ENCODE measurements at regions not wholly inside any gene's neighbourhood (a gene's known extent, or its start where the extent isn't known, plus 50 kb on each side); places are given as distances from the start of the nearest gene placed in this dataset.

DNA sequence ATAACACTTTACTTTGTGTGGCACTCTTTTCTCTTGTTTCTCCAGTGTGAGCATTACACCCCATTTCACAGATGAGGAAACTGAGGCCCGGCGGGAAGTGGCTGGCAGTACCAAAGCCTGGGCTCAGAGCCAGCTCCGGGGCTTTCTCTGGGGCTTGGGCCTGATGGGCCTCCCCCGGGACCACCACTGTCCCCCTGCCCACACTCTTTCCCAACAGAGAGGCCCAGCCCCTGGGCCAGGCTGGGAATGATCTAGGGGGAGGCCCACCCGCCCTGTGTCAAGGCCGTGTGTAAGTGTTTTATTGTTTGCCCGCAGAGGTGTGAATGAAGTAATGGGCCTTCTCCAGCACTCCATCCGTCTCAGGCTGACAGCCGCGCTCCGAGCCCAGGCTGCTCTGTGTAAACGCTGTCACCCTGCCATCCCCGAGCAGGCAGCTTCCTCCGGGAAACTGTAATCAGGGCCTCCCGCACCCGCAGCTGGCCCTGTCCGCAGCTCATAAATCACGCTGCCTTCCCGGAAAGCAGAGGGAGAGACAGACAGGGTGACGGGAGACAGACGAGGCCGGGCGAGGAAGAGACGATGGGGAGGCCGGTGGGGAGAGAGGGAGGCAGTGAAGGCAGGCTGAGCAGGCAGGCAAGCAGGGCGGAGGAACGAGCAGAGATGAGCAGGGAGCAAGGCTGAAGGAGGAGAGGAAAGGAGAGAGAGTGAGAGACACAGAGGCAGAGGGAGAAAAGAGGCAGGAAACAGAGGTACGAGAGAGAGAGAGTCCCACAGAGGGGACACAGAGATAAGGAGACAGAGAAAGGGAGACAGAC lies 109.7 kb upstream of the ZBTB40 start:
- Histone ChIP-seq H4K20me1 (ENCODE audit: control insufficient read depth, insufficient read depth, low read length, poor library complexity, severe bottlenecking) (no peaks in the 10 kb centered on the region), H3K36me3 (replicated peaks in 1 of 2; ENCODE audit: control extremely low read depth in 1 of 2, control insufficient read depth in 1 of 2, extremely low read depth in 1 of 2, insufficient read depth in 2 of 2, low read length in 1 of 2) (no peaks in the 10 kb centered on the region), H3K4me1 (ENCODE audit: control insufficient read depth in 2 of 2, insufficient read depth in 2 of 2, low read length in 2 of 2) (no peaks in the 10 kb centered on the region), H2AFZ (ENCODE audit: insufficient read depth, low read depth, low read length, poor library complexity, severe bottlenecking) (peak overlapping the region; percentile 51), H3K9me3 (ENCODE audit: control extremely low read depth in 1 of 3, control insufficient read depth in 2 of 3, insufficient read depth in 1 of 3, low read length in 2 of 3) (peaks cover 0 to 9% (median 0%) of the 10 kb centered on the region in 3 donors), H3K27ac (ENCODE audit: low read length in 2 of 2) (no peak overlapping the region), H3K79me2 (ENCODE audit: control insufficient read depth, insufficient read depth, low read length) (no peaks in the 10 kb centered on the region), H3K4me2 (replicated peaks; ENCODE audit: low read depth, low read length, poor library complexity, severe bottlenecking) (no peak overlapping the region), H3K4me3 (ENCODE audit: control extremely low read depth in 1 of 5, extremely low read depth in 1 of 5, insufficient read depth in 1 of 5, low read depth in 2 of 5, low read length in 4 of 5) (no peak overlapping the region), H3K9ac (ENCODE audit: low read length) (no peak overlapping the region), H3K27me3 (replicated peaks in 1 of 4; ENCODE audit: control extremely low read depth in 1 of 4, control insufficient read depth in 3 of 4, insufficient read depth in 4 of 4, low read length in 3 of 4) (peaks cover 0 to 32% (median 0%) of the 10 kb centered on the region in 4 experiments)
- WGBS (ENCODE audit: insufficient coverage) = 10% methylated on average over 26 of the region's 28 CpGs
- no peaks in the 10 kb centered on the region for H3K9me3 Mint-ChIP-seq (ENCODE audit: insufficient read depth)
- no peak overlapping the region for H3K27ac Mint-ChIP-seq
- no peak overlapping the region for H3K4me3 Mint-ChIP-seq
- ChIA-PET POLR2A (no interaction called here), CTCF (no interaction called here)
- no peaks in the 10 kb centered on the region for H3K4me1 Mint-ChIP-seq
- ATAC-seq (ENCODE audit: low read depth) (no peak), DNase-seq (no peak)
- intact Hi-C loops (cut with micrococcal nuclease) = no loop called here
- peaks cover 51% of the 10 kb centered on the region for H3K27me3 Mint-ChIP-seq
- TF ChIP-seq, protein P1, sequence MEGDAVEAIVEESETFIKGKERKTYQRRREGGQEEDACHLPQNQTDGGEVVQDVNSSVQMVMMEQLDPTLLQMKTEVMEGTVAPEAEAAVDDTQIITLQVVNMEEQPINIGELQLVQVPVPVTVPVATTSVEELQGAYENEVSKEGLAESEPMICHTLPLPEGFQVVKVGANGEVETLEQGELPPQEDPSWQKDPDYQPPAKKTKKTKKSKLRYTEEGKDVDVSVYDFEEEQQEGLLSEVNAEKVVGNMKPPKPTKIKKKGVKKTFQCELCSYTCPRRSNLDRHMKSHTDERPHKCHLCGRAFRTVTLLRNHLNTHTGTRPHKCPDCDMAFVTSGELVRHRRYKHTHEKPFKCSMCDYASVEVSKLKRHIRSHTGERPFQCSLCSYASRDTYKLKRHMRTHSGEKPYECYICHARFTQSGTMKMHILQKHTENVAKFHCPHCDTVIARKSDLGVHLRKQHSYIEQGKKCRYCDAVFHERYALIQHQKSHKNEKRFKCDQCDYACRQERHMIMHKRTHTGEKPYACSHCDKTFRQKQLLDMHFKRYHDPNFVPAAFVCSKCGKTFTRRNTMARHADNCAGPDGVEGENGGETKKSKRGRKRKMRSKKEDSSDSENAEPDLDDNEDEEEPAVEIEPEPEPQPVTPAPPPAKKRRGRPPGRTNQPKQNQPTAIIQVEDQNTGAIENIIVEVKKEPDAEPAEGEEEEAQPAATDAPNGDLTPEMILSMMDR (IDR thresholded peaks at IDR 0.05) = no peak
- TF ChIP-seq EZH2 (IDR thresholded peaks at IDR 0.05; ENCODE audit: borderline replicate concordance, insufficient read depth, low read depth, low read length, poor library complexity, severe bottlenecking) = no peak

DNA sequence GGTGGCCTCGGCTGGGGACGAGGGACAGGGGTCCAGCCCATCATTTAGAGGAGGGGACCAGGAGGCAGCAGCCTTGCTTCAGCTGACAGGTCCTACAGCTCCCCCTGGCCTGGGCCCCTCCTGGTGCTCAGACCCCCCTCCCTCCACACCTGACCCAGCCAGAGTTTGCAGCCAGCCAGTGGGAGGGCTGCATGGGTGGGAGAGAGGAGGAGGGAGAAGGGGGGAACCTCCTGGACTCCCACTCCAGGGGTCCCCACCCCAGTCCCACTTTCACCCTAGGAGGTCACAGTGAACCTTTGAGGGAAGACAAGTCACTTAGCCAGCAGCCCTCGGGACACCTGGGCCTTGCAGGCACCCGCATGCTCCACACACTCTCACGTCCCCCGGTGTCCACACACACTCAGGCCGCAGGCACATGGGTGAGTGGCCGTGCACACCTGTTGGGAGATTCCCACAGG lies 108.9 kb upstream of the ZBTB40 start:
- ATAC-seq (ENCODE audit: low read depth) (no peak), DNase-seq (no peak)
- no peak overlapping the region for H3K4me3 Mint-ChIP-seq
- CTCF ChIA-PET = no interaction called here
- H3K27me3 Mint-ChIP-seq = peaks cover 55% of the 10 kb centered on the region
- WGBS (ENCODE audit: insufficient coverage) = 70% methylated on average over 8 of the region's 8 CpGs
- Histone ChIP-seq H3K36me3 (replicated peaks in 1 of 2; ENCODE audit: control extremely low read depth in 1 of 2, control insufficient read depth in 1 of 2, extremely low read depth in 1 of 2, insufficient read depth in 2 of 2, low read length in 1 of 2) (no peaks in the 10 kb centered on the region), H3K4me2 (replicated peaks; ENCODE audit: low read depth, low read length, poor library complexity, severe bottlenecking) (no peak overlapping the region), H3K9me3 (ENCODE audit: control extremely low read depth in 1 of 3, control insufficient read depth in 2 of 3, insufficient read depth in 1 of 3, low read length in 2 of 3) (peaks cover 0 to 9% (median 0%) of the 10 kb centered on the region in 3 donors), H3K79me2 (ENCODE audit: control insufficient read depth, insufficient read depth, low read length) (no peaks in the 10 kb centered on the region), H3K4me1 (ENCODE audit: control insufficient read depth in 2 of 2, insufficient read depth in 2 of 2, low read length in 2 of 2) (no peaks in the 10 kb centered on the region), H3K9ac (ENCODE audit: low read length) (no peak overlapping the region), H3K27me3 (replicated peaks in 1 of 4; ENCODE audit: control extremely low read depth in 1 of 4, control insufficient read depth in 3 of 4, insufficient read depth in 4 of 4, low read length in 3 of 4) (peaks cover 0 to 32% (median 0%) of the 10 kb centered on the region in 4 experiments), H3K27ac (ENCODE audit: low read length in 2 of 2) (no peak overlapping the region), H3K4me3 (ENCODE audit: control extremely low read depth in 1 of 5, extremely low read depth in 1 of 5, insufficient read depth in 1 of 5, low read depth in 2 of 5, low read length in 4 of 5) (no peak overlapping the region), H2AFZ (ENCODE audit: insufficient read depth, low read depth, low read length, poor library complexity, severe bottlenecking) (peak overlapping the region; percentile 51), H4K20me1 (ENCODE audit: control insufficient read depth, insufficient read depth, low read length, poor library complexity, severe bottlenecking) (no peaks in the 10 kb centered on the region)
- no peak overlapping the region for H3K27ac Mint-ChIP-seq
- no peaks in the 10 kb centered on the region for H3K4me1 Mint-ChIP-seq
- intact Hi-C loops (cut with micrococcal nuclease) = no loop called here
- POLR2A ChIA-PET = no interaction called here
- TF ChIP-seq EZH2 (IDR thresholded peaks at IDR 0.05; ENCODE audit: borderline replicate concordance, insufficient read depth, low read depth, low read length, poor library complexity, severe bottlenecking) = no peak
- TF ChIP-seq, protein P1 (IDR thresholded peaks at IDR 0.05) = no peak
- no peaks in the 10 kb centered on the region for H3K9me3 Mint-ChIP-seq (ENCODE audit: insufficient read depth)
